ENCODE measurements at regions not wholly inside any gene's neighbourhood (a gene's known extent, or its start where the extent isn't known, plus 50 kb on each side); places are given as distances from the start of the nearest gene placed in this dataset.
"Not testable (repeated sequence)": the region's sequence is repeated elsewhere in the genome, so short reads cannot be mapped to it uniquely, and the experiment has no call there.

DNA sequence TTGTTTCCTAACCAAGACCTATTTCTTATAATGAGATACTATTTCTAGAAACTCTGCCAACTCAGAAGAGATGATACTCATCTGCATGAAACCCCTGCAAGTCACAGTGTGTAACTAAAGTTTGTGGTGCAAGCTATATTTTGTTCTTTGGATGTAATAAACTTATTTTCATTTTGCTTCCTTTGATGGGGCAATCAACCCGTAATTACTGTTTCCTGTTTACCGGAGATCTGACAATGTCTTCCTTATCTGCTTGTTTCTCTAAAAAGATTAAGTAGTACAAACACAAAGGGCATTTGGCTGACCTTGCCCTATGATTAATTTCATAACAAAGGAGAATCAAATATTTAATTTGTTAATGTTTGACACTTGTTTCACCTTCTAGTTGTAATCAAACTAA lies 846.6 kb upstream of the ANO3 start:
- TF ChIP-seq, protein P1, sequence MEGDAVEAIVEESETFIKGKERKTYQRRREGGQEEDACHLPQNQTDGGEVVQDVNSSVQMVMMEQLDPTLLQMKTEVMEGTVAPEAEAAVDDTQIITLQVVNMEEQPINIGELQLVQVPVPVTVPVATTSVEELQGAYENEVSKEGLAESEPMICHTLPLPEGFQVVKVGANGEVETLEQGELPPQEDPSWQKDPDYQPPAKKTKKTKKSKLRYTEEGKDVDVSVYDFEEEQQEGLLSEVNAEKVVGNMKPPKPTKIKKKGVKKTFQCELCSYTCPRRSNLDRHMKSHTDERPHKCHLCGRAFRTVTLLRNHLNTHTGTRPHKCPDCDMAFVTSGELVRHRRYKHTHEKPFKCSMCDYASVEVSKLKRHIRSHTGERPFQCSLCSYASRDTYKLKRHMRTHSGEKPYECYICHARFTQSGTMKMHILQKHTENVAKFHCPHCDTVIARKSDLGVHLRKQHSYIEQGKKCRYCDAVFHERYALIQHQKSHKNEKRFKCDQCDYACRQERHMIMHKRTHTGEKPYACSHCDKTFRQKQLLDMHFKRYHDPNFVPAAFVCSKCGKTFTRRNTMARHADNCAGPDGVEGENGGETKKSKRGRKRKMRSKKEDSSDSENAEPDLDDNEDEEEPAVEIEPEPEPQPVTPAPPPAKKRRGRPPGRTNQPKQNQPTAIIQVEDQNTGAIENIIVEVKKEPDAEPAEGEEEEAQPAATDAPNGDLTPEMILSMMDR (conservative IDR thresholded peaks at IDR 0.05; ENCODE audit: low read depth, low read length), result no peak
- DNase-seq (ENCODE audit: low read depth), result no peak
- no peak overlapping the region for H3K4me3 ChIP-seq (ENCODE audit: low read depth, low read length)

GRCh38 chr11:25486338-25486737 lies 845.6 kb upstream of the ANO3 start:
- H3K4me3 ChIP-seq (ENCODE audit: low read depth, low read length); DNase-seq (ENCODE audit: low read depth): not testable (repeated sequence)

GRCh38 chr11:25488176-25488575 lies 843.8 kb upstream of the ANO3 start:
- DNase-seq (ENCODE audit: low read depth); H3K4me3 ChIP-seq (ENCODE audit: low read depth, low read length): not testable (repeated sequence)

DNA sequence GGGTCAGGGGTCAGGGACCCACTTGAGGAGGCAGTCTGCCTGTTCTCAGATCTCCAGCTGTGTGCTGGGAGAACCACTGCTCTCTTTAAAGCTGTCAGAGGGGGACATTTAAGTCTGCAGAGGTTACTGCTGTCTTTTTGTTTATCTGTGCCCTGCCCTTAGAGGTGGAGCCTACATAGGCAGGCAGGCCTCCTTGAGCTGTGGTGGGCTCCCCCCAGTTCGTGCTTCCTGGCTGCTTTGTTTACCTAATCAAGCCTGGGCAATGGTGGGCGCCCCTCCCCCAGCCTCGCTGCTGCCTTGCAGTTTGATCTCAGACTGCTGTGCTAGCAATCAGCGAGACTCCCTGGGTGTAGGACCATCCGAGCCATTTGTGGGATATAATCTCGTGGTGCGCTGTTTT lies 830.5 kb upstream of the ANO3 start:
- H3K4me3 ChIP-seq (ENCODE audit: low read depth, low read length); DNase-seq (ENCODE audit: low read depth): not testable (repeated sequence)

GRCh38 chr11:25515576-25515975 lies 816.4 kb upstream of the ANO3 start:
- no peak overlapping the region for H3K4me3 ChIP-seq (ENCODE audit: low read depth, low read length)
- TF ChIP-seq, protein P1 (conservative IDR thresholded peaks at IDR 0.05; ENCODE audit: low read depth, low read length), result no peak
- DNase-seq (ENCODE audit: low read depth), result no peak

DNA sequence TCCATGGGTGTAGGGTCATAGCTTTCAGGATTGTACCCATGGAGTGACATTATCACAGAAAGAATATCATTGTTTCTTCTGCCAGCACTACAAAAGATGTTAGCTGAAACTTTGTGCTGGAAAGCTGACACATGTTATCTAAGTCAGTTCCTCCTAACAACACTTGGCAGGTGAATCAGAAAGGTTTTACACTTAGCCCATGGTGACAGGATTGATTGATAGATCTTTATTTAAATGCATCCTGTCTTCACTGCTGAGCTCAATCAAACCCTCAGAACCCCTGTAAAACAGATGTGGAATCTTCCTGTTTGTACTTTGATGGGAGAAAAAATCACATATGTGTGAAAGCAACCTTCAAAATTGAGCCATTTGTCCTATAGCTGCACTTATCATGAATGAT lies 811.5 kb upstream of the ANO3 start:
- DNase-seq (ENCODE audit: low read depth), result no peak
- no peak overlapping the region for H3K4me3 ChIP-seq (ENCODE audit: low read depth, low read length)
- TF ChIP-seq, protein P1 (conservative IDR thresholded peaks at IDR 0.05; ENCODE audit: low read depth, low read length), result no peak

DNA sequence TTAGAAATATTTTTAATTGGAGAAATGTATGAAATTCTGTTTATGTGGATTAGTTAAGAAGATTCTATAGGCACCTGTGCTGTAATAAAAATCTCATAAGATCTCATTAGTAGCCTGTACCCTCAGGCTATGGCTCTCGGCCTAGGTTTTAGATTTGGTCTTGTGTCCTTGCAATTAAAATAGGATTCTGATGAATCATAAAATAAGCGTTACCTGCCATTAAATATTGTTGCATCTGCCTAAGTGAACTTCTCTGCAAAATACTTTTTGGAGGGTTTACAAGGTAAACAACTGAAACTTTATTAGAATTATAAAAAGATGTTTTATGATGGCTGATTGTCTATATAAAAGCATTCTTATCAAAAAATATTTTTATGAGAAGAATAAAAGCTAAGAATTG lies 804.1 kb upstream of the ANO3 start:
- TF ChIP-seq, protein P1 (conservative IDR thresholded peaks at IDR 0.05; ENCODE audit: low read depth, low read length), result no peak
- DNase-seq (ENCODE audit: low read depth), result no peak
- H3K4me3 ChIP-seq (ENCODE audit: low read depth, low read length), result no peak overlapping the region

GRCh38 chr11:25529572-25529971 lies 802.4 kb upstream of the ANO3 start:
- no peak for DNase-seq (ENCODE audit: low read depth)
- H3K4me3 ChIP-seq (ENCODE audit: low read depth, low read length), result no peak overlapping the region

More at GRCh38 chr11:25529572-25529971, 802.4 kb upstream of the ANO3 start:
- TF ChIP-seq, protein P1 (conservative IDR thresholded peaks at IDR 0.05; ENCODE audit: low read depth, low read length), result no peak

Measured in epithelial cell of proximal tubule (primary cell).